ENCODE measurements at regions not wholly inside any gene's neighbourhood (a gene's known extent, or its start where the extent isn't known, plus 50 kb on each side); places are given as distances from the start of the nearest gene placed in this dataset.

DNA sequence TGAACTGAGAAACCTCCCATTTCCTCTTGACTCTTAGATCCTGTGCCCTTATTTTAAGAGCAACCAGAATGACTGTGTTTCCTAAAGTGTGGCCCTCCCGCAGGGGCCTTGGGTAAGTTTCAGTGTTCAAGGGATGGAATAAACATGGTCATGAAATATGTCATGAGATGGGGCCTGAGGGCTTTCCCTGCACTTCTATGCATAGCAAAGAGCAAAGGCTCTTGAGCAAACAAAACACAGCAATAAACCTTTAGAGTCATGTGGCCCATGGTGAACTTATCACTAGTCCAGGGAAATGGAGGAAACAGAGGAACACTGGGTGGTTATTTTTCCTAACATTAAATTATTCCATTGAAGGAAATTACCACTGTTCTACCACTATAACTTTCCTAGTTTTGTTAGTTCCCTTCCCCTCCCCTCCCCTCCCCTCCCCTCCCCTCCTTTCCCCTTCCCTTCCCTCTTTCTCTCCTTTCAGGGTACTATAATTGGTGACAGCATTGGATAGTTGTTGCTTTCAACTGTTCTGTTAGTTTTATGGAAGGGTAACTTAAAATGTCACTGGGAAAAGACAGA is 72.4 kb downstream of the CTSL start:
- intact Hi-C loops (cut with DNase I; ENCODE audit: low total_unique reads), result no loop called here

DNA sequence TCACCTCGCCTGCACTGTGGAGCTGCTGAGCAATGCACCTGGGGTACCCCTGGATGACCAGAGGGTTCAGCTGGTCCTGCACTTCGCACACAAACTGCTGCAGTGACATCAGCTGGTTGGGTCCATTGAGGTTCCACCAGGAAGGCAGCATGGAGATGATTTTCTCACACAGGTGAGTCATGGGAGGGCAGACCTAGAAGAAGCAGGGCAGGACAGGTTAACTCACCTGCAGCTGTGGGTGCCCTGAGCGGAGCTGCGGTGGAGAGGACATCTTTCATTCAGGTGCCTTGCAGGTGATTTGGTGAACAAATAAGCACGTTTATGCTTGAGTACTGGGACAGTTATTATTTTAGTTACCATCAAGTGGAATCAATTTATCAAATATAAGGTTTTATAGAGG is 73.6 kb downstream of the CTSL start:
- Histone ChIP-seq H3K36me3 (no peaks in the 10 kb centered on the region), H3K4me3 (no peak overlapping the region), H3K27me3 (no peaks in the 10 kb centered on the region), H3K4me1 (no peaks in the 10 kb centered on the region), H3K27ac (no peak overlapping the region), H3K9me3 (no peaks in the 10 kb centered on the region)
- TF ChIP-seq POLR2A (IDR thresholded peaks at IDR 0.05), result no peak
- TF ChIP-seq, protein P1, sequence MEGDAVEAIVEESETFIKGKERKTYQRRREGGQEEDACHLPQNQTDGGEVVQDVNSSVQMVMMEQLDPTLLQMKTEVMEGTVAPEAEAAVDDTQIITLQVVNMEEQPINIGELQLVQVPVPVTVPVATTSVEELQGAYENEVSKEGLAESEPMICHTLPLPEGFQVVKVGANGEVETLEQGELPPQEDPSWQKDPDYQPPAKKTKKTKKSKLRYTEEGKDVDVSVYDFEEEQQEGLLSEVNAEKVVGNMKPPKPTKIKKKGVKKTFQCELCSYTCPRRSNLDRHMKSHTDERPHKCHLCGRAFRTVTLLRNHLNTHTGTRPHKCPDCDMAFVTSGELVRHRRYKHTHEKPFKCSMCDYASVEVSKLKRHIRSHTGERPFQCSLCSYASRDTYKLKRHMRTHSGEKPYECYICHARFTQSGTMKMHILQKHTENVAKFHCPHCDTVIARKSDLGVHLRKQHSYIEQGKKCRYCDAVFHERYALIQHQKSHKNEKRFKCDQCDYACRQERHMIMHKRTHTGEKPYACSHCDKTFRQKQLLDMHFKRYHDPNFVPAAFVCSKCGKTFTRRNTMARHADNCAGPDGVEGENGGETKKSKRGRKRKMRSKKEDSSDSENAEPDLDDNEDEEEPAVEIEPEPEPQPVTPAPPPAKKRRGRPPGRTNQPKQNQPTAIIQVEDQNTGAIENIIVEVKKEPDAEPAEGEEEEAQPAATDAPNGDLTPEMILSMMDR (IDR thresholded peaks at IDR 0.05 in 4 of 5, conservative IDR thresholded peaks at IDR 0.05 in 1 of 5), result no peak
- intact Hi-C loops (cut with DNase I; ENCODE audit: low total_unique reads) (no loop called here), in situ Hi-C loops (cut with MboI; ENCODE audit: low sequenced_read_pairs in 4 of 4) (no loop called here)
- ATAC-seq, result no peak
- DNase-seq, result no peak

More for the DNA sequence above, 72.4 kb downstream of the CTSL start:
- Histone ChIP-seq H3K9me3 (no peaks in the 10 kb centered on the region), H3K36me3 (no peaks in the 10 kb centered on the region), H3K27ac (no peak overlapping the region), H3K4me1 (no peaks in the 10 kb centered on the region), H3K27me3 (no peaks in the 10 kb centered on the region), H3K4me3 (no peak overlapping the region)
- in situ Hi-C loops (cut with MboI; ENCODE audit: low sequenced_read_pairs in 4 of 4), result no loop called here
- DNase-seq (no peak), ATAC-seq (no peak)
- TF ChIP-seq POLR2A (IDR thresholded peaks at IDR 0.05), result no peak
- TF ChIP-seq, protein P1 (IDR thresholded peaks at IDR 0.05 in 4 of 5, conservative IDR thresholded peaks at IDR 0.05 in 1 of 5), result no peak

DNA sequence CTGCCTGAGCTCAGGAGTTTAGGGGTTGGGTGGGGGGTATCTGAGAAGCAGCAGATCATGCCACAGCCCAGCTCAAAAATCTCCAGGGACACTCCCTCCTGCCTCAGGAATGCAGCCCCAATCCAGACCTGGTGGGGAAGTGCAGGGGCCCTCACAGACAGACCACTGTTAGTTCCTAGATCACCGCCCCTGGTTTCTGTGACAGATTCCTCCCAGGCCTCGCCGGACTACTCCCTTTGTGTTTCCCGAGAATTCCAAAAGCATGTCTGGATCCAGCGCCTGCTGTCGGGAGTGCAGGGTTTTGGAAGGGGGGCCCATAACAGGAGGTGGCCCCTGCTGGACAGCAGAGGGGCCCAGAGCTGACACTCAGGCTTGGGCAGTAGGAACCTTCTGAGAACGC is 74.5 kb downstream of the CTSL start:
- in situ Hi-C loops (cut with MboI; ENCODE audit: low sequenced_read_pairs in 4 of 4), result no loop called here

DNA sequence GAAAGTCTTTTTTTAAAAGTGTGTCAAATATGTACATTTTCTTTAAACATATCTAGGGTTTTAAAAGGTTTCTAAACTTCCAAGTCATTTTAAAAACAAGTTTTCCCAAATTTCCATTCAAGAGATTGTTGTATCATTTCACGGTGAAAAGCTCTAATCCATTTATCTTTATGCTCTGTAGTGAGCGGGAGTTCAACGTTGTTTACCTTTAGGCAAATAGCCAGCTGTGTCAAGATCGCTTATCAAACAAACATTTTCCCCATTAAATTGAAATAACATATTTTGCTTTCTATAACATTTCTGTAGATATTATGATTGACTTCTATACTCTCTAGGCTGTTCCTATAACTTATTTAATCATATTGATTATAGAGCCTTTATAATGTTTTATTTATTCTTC is 75.1 kb downstream of the CTSL start:
- Histone ChIP-seq H3K27ac (no peak overlapping the region), H3K4me1 (no peaks in the 10 kb centered on the region), H3K9me3 (no peaks in the 10 kb centered on the region), H3K27me3 (no peaks in the 10 kb centered on the region), H3K36me3 (no peaks in the 10 kb centered on the region), H3K4me3 (no peak overlapping the region)
- in situ Hi-C loops (cut with MboI; ENCODE audit: low sequenced_read_pairs in 4 of 4) (no loop called here), intact Hi-C loops (cut with DNase I; ENCODE audit: low total_unique reads) (no loop called here)
- TF ChIP-seq POLR2A (IDR thresholded peaks at IDR 0.05), result no peak
- TF ChIP-seq, protein P1 (IDR thresholded peaks at IDR 0.05 in 4 of 5, conservative IDR thresholded peaks at IDR 0.05 in 1 of 5), result no peak
- DNase-seq (no peak), ATAC-seq (no peak)

More for the DNA sequence above, 74.5 kb downstream of the CTSL start:
- intact Hi-C loops (cut with DNase I; ENCODE audit: low total_unique reads), result no loop called here
- Histone ChIP-seq H3K27me3 (no peaks in the 10 kb centered on the region), H3K4me3 (no peak overlapping the region), H3K27ac (no peak overlapping the region), H3K36me3 (no peaks in the 10 kb centered on the region), H3K4me1 (no peaks in the 10 kb centered on the region), H3K9me3 (no peaks in the 10 kb centered on the region)
- no peak for DNase-seq
- no peak for ATAC-seq
- no peak for TF ChIP-seq POLR2A (IDR thresholded peaks at IDR 0.05)
- TF ChIP-seq, protein P1 (IDR thresholded peaks at IDR 0.05 in 4 of 5, conservative IDR thresholded peaks at IDR 0.05 in 1 of 5), result no peak

DNA sequence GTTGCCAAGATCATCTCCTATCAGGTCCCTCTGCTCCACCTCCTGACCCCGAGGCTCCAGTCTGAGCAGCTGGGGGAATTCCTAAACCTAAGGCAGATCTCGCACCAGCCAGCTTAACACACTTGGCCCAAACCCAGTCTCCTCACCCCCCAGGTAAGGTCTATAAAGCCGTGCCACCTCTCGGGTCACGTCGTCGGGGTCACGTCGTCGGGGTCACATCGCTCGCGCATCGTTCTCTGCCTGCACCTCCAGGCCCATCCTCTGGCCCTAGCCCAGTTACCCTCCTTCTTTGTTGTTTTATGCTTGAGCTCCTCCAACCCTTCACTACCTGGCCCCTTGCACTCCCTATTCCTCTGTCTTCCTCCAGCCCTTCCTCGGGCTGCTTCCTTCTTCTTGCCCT is 77.2 kb downstream of the CTSL start:
- H3K4me1 ChIP-seq, result no peaks in the 10 kb centered on the region
- no peaks in the 10 kb centered on the region for H3K36me3 ChIP-seq
- H3K9me3 ChIP-seq, result no peaks in the 10 kb centered on the region
- in situ Hi-C loops (cut with MboI; ENCODE audit: low sequenced_read_pairs in 4 of 4), result no loop called here
- no peak for TF ChIP-seq POLR2A (IDR thresholded peaks at IDR 0.05)
- TF ChIP-seq, protein P1 (IDR thresholded peaks at IDR 0.05 in 4 of 5, conservative IDR thresholded peaks at IDR 0.05 in 1 of 5), result no peak
- DNase-seq (no peak), ATAC-seq (no peak)
- H3K27ac ChIP-seq, result no peak overlapping the region
- intact Hi-C loops (cut with DNase I; ENCODE audit: low total_unique reads), result no loop called here
- no peaks in the 10 kb centered on the region for H3K27me3 ChIP-seq
- no peak overlapping the region for H3K4me3 ChIP-seq
